Liver (tissue), 3 donors: ENCODE measurements at regions not wholly inside any gene's neighbourhood (a gene's known extent, or its start where the extent isn't known, plus 50 kb on each side); places are given as distances from the start of the nearest gene placed in this dataset.

Source experiments
- ATF3 ChIP-seq: IDR thresholded peaks from 2 replicates; pipeline ENCODE4 v1.6.1; 2016; ENCODE audit warnings: antibody characterized with exemption
- CTCF ChIP-seq: fragments of 150-350 bp; IDR thresholded peaks from 2 replicates; pipeline ENCODE4 v1.5.1; 2017; ENCODE audit warnings: improper control_type of control experiment, low read depth, low read length; ENCODE audit not compliant: missing input control
- FOXA1 ChIP-seq: IDR thresholded peaks from 2 replicates; pipeline ENCODE4 v1.6.1; 2016; ENCODE audit warnings: antibody characterized with exemption
- JUND ChIP-seq, 2 donors: IDR thresholded peaks; 2 replicates each; pipeline ENCODE4 v1.6.1; 2016; ENCODE audit warnings: antibody characterized with exemption in 2 of 2
- MAX ChIP-seq: IDR thresholded peaks from 2 replicates; pipeline ENCODE4 v1.6.1; 2016; ENCODE audit warnings: antibody characterized with exemption
- RAD21 ChIP-seq, 2 donors: IDR thresholded peaks; 2 replicates each; pipeline ENCODE4 v1.6.1; 2016; ENCODE audit warnings: antibody characterized with exemption in 2 of 2, mild to moderate bottlenecking in 2 of 2
- SP1 ChIP-seq: IDR thresholded peaks from 2 replicates; pipeline ENCODE4 v1.6.1; 2018; ENCODE audit warnings: antibody characterized with exemption, mild to moderate bottlenecking
- TAF1 ChIP-seq: conservative IDR thresholded peaks from 2 replicates; pipeline ENCODE4 v1.6.1; 2016; ENCODE audit warnings: antibody characterized with exemption, mild to moderate bottlenecking
- ZBTB33 ChIP-seq: IDR thresholded peaks from 2 replicates; pipeline ENCODE4 v1.6.1; 2016; ENCODE audit warnings: antibody characterized with exemption
- donor health status: healthy.
- donor health status: healthy.

GRCh38 chr12:76669981-76670380 lies 93.9 kb upstream of the ZDHHC17 start:
- no peak for TF ChIP-seq MAX
- TF ChIP-seq CTCF, result no peak
- TF ChIP-seq JUND (IDR thresholded peaks at IDR 0.05), result no peak
- TF ChIP-seq ZBTB33, result no peak
- no peak for TF ChIP-seq SP1
- no peak for TF ChIP-seq FOXA1
- TF ChIP-seq TAF1, result no peak
- TF ChIP-seq ATF3, result no peak
- no peak for TF ChIP-seq RAD21 (IDR thresholded peaks at IDR 0.05)
